Lower leg skin (tissue), 3 donors: ENCODE measurements at regions not wholly inside any gene's neighbourhood (a gene's known extent, or its start where the extent isn't known, plus 50 kb on each side); places are given as distances from the start of the nearest gene placed in this dataset.

Experiments used
- CTCF ChIP-seq, 3 donors: fragments of 450-650 bp; IDR thresholded peaks; one replicate each; pipeline ENCODE4 v1.5.1; 2016; ENCODE audit warnings: antibody characterized with exemption in 3 of 3, mild to moderate bottlenecking in 3 of 3, moderate library complexity in 2 of 3
- POLR2A ChIP-seq, 2 donors: fragments of 450-650 bp; IDR thresholded peaks; one replicate each; pipeline ENCODE4 v1.6.1; 2016 to 2017; ENCODE audit warnings: antibody characterized with exemption in 2 of 2, mild to moderate bottlenecking in 1 of 2, moderate library complexity in 1 of 2

- TF ChIP-seq CTCF (IDR thresholded peaks at IDR 0.05) (no peak), POLR2A (IDR thresholded peaks at IDR 0.05) (no peak)
These were observed 1420.3 kb upstream of the PIK3C3 start for GRCh38 chr18:40534723-40535122.
